ENCODE measurements at regions not wholly inside any gene's neighbourhood (a gene's known extent, or its start where the extent isn't known, plus 50 kb on each side); places are given as distances from the start of the nearest gene placed in this dataset.

DNA sequence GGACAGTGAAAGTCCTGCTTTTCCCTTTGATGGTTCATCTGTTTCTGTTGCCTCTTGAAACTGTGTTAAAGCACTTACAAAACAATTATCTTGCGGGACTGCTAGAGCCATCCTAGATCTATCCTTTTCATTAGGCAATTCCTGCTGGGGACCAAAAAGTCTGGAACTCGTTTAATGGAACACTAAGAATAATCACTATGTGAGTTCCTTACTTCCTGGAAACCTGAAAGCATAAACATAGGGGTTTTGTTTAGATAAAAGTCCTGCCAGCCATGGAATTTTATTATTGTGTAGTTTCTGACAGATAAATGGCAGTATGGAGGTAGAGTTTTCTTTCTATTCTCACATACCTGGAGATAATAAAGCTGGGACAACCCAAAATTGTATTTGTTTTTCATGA, 1133.3 kb downstream of the SORCS3 start:
- no peaks in the 10 kb centered on the region for H3K36me3 ChIP-seq (ENCODE audit: control insufficient read depth, insufficient read depth, low read length)
- no peak for DNase-seq (ENCODE audit: low read depth, low spot score)
- BruUV-seq (replicated peaks) = no TSS peak
- no peak for ATAC-seq
- ChIA-PET CTCF (no interaction called here), POLR2A (no interaction called here)
- H3K4me3 ChIP-seq (ENCODE audit: low read depth in 2 of 2, low read length in 2 of 2) = no peak overlapping the region
- no peak overlapping the region for H3K27ac ChIP-seq (ENCODE audit: low read length)
- in situ Hi-C loops (cut with HindIII; ENCODE audit: low pct_unique_long_range_greater_than_20kb, low sequenced_read_pairs) (no loop called here), intact Hi-C loops (cut with micrococcal nuclease; ENCODE audit: unreplicated experiment) (no loop called here)
- H3K4me1 ChIP-seq (ENCODE audit: control insufficient read depth, insufficient read depth, low read length) = no peaks in the 10 kb centered on the region
- no peaks in the 10 kb centered on the region for H3K27me3 ChIP-seq (ENCODE audit: control insufficient read depth, insufficient read depth, low read length)
- H3K9me3 ChIP-seq (ENCODE audit: control insufficient read depth, insufficient read depth, low read depth, low read length) = no peaks in the 10 kb centered on the region
- TF ChIP-seq CTCF (IDR thresholded peaks at IDR 0.05) = no peak
- no peak for TF ChIP-seq REST (IDR thresholded peaks at IDR 0.05; ENCODE audit: insufficient read depth in 1 of 2, low read depth in 2 of 2, low read length in 1 of 2)
- no peak for TF ChIP-seq TCF7L2 (IDR thresholded peaks at IDR 0.05; ENCODE audit: low read depth, low read length)

DNA sequence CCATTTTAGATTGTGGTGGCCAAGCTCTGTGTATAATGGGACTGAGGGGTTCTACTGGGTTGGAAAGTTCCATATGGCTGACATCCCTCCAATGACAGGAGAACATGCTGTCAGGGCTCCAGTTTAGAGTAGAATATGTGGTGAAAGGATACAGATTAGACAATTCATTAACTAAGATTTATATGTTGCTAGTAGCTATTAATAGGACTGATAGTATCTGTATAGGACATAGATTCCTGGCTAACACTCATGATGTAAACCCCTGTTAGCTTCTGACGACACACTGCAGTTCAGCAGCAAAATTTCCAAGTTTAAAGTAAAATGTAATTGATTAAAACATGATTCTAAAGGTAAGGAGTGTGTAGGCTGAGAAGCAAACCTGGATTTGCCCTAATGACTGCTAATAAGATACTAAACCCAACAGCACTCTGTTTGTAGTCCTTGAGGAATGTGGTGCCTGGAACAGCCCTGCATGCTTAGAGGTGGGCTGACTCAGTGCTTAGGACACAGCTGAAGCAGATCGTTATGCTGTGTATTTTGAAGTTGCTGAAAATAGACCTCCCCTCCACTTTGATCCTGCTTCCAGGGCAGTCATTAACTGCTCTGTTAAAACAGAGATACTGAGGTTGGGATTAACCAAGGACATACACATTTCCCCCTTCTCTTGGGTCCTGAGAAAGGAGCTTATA, 1129.6 kb downstream of the SORCS3 start:
- ATAC-seq (no peak), DNase-seq (ENCODE audit: low read depth, low spot score) (no peak)
- in situ Hi-C loops (cut with HindIII; ENCODE audit: low pct_unique_long_range_greater_than_20kb, low sequenced_read_pairs) (no loop called here), intact Hi-C loops (cut with micrococcal nuclease; ENCODE audit: unreplicated experiment) (no loop called here)
- no TSS peak for BruUV-seq (replicated peaks)
- TF ChIP-seq POLR2AphosphoS5 (IDR thresholded peaks at IDR 0.05; ENCODE audit: low read depth, low read length) = no peak
- TF ChIP-seq REST (IDR thresholded peaks at IDR 0.05; ENCODE audit: insufficient read depth in 1 of 2, low read depth in 2 of 2, low read length in 1 of 2) = no peak
- TF ChIP-seq TCF7L2 (IDR thresholded peaks at IDR 0.05; ENCODE audit: low read depth, low read length) = no peak
- no peak for TF ChIP-seq SIN3A (IDR thresholded peaks at IDR 0.05; ENCODE audit: borderline replicate concordance, insufficient read depth, low read depth, low read length)
- TF ChIP-seq CTCF (IDR thresholded peaks at IDR 0.05) = no peak
- no peak overlapping the region for H3K27ac ChIP-seq (ENCODE audit: low read length)
- H3K27me3 ChIP-seq (ENCODE audit: control insufficient read depth, insufficient read depth, low read length) = no peaks in the 10 kb centered on the region
- no peaks in the 10 kb centered on the region for H3K4me1 ChIP-seq (ENCODE audit: control insufficient read depth, insufficient read depth, low read length)
- no peaks in the 10 kb centered on the region for H3K36me3 ChIP-seq (ENCODE audit: control insufficient read depth, insufficient read depth, low read length)
- H3K9me3 ChIP-seq (ENCODE audit: control insufficient read depth, insufficient read depth, low read depth, low read length) = no peaks in the 10 kb centered on the region
- no peak overlapping the region for H3K4me3 ChIP-seq (ENCODE audit: low read depth in 2 of 2, low read length in 2 of 2)
- POLR2A ChIA-PET = no interaction called here
- CTCF ChIA-PET = no interaction called here

Measured in Panc1 (cell line).